Heart right ventricle (tissue), 16 donors: ENCODE measurements at regions not wholly inside any gene's neighbourhood (a gene's known extent, or its start where the extent isn't known, plus 50 kb on each side); places are given as distances from the start of the nearest gene placed in this dataset.

ENCODE experiments used
- ATAC-seq, 8 donors: fragments of 200-7000 bp; cut with Tn5 transposase; one replicate each; pipeline ENCODE4 v1.9.1; 2020; ENCODE audit warnings: mild to moderate bottlenecking in 8 of 8, moderate library complexity in 8 of 8, moderate number of reproducible peaks in 1 of 8
- DNase-seq, 2 donors: peaks; one replicate each; pipeline ENCODE4 v3.0.0-alpha.2; 2020
- H3K27ac ChIP-seq, 10 donors: fragments of 200-600 bp; sonication (generic) in 2 of 10; one replicate each; pipeline versions ENCODE4 v1.5.0 to v1.8.0; 2020 to 2022; ENCODE audit warnings: mild to moderate bottlenecking in 3 of 10
- H3K27me3 ChIP-seq, 7 donors: fragments of 200-600 bp; one replicate each; pipeline ENCODE4 v1.8.0; 2021 to 2022; ENCODE audit warnings: mild to moderate bottlenecking in 2 of 7
- H3K36me3 ChIP-seq, 9 donors: fragments of 200-600 bp; sonication (generic) in 1 of 9; one replicate each; pipeline versions ENCODE4 v1.5.0 to v1.8.0; 2020 to 2022; ENCODE audit warnings: mild to moderate bottlenecking in 2 of 9
- H3K4me1 ChIP-seq, 9 donors: fragments of 200-600 bp; sonication (generic) in 1 of 9; one replicate each; pipeline versions ENCODE4 v1.5.0 to v1.8.0; 2020 to 2022; ENCODE audit warnings: mild to moderate bottlenecking in 4 of 9
- H3K4me3 ChIP-seq, 10 donors: fragments of 200-600 bp; sonication (generic) in 2 of 10; one replicate each; pipeline versions ENCODE4 v1.5.0 to v1.8.0; 2020 to 2022; ENCODE audit warnings: mild to moderate bottlenecking in 7 of 10, moderate library complexity in 2 of 10
- H3K9me3 ChIP-seq, 11 donors: fragments of 200-600 bp in 10 of 11; sonication (generic) in 2 of 11; one replicate each; pipeline versions ENCODE4 v1.5.0 to v1.8.0; 2013 to 2022; ENCODE audit warnings: mild to moderate bottlenecking in 2 of 11, control low read depth in 1 of 11, moderate library complexity in 1 of 11
- WGBS, 2 donors: extraction: QIAGEN DNeasy Blood & Tissue Kit; methylation state at CpG; one replicate each; pipeline ENCODE4 v1.1.7; 2013; ENCODE audit warnings: inconsistent platforms in 1 of 2; 5-methylcytosine and 5-hydroxymethylcytosine counted together
- intact Hi-C, 10 donors: fragments of 100-400 bp; cut with DNase I; formaldehyde crosslinking; loops; one replicate each; pipeline versions ENCODE4 v1.11.1 to v1.14.2; 2022
- TF ChIP-seq, protein P1 (sequence below), 9 donors: fragments of 200-600 bp; sonication (generic) in 2 of 9; IDR thresholded peaks; one replicate each; pipeline versions ENCODE4 v1.5.0 to v1.8.0; 2021 to 2022; ENCODE audit warnings: antibody characterized with exemption in 9 of 9, mild to moderate bottlenecking in 5 of 9, moderate library complexity in 1 of 9
- donor health status: Arrhythmogenic right ventricular cardiomyopathy.
- donor health status: ischemic (EF 13 %, LVEDD 7.1; RV severe dilation, severe dysfunction).
- donor health status: healthy with polysubstance abuse.
- donor health status: DM: no; HTN: yes; CAD: no.
- donor health status: DM: no; HTN: no; CAD: no.
- donor health status: ischemic (EF 25% LVEDD 6.9; RV normal size, moderate dysfunction).
- donor health status: ischemic (EF 25% LVEDD 5.7; RV mildly dilated, moderate dysfunction).
- donor health status: healthy.
- donor health status: DM: yes; HTN: yes; CAD: no.
- donor health status: Ischemic cardiomyopathy.
- donor health status: ischemic (EF 35%, LVEDD 5.7; RV mildly dilated, moderate dysfunction).
- donor health status: nonischemic (EF 11% LVEDD 7.7; RV severe dilation, severe dysfunction).
- donor health status: DM: yes; HTN: yes; CAD: no.
- donor health status: PGD.
- donor health status: ischemic (EF 29% LVEDD 5.4; RV normal size, mild dysfunction).
- donor health status: nonischemic (EF 23%, LVEDD 6.1; RV moderate dilation, normal function).

DNA sequence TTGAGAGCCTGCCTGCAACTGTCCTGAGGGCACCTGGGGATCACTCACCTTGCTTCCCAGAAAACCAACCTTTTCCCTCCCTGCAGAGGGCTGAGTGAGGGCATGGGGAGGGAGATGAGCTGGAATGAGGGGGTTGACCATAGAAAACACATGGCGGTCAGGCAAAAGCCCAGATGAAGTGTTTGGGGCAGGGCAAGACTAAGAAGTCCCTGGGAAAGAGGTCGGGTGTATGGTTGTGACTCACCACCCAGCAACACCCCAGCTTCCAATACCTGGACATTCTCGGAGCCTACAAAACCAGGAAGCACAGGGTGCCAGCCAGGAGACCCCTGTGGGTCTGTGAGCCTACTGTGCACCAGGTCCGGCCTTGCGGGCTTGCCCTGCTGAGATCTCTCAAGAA, 95.3 kb upstream of the ATP2B2 start:
- ATAC-seq (peak in 1 of 8 donors; percentile 31), DNase-seq (no peak)
- 73 to 86% methylated on average over 5 of the region's 5 CpGs for WGBS, 2 donors
- Histone ChIP-seq H3K36me3 (no peaks in the 10 kb centered on the region), H3K4me3 (no peak overlapping the region), H3K27ac (no peak overlapping the region), H3K9me3 (no peaks in the 10 kb centered on the region), H3K27me3 (peaks cover 0 to 62% (median 11%) of the 10 kb centered on the region in 7 donors), H3K4me1 (no peaks in the 10 kb centered on the region)
- TF ChIP-seq, protein P1, sequence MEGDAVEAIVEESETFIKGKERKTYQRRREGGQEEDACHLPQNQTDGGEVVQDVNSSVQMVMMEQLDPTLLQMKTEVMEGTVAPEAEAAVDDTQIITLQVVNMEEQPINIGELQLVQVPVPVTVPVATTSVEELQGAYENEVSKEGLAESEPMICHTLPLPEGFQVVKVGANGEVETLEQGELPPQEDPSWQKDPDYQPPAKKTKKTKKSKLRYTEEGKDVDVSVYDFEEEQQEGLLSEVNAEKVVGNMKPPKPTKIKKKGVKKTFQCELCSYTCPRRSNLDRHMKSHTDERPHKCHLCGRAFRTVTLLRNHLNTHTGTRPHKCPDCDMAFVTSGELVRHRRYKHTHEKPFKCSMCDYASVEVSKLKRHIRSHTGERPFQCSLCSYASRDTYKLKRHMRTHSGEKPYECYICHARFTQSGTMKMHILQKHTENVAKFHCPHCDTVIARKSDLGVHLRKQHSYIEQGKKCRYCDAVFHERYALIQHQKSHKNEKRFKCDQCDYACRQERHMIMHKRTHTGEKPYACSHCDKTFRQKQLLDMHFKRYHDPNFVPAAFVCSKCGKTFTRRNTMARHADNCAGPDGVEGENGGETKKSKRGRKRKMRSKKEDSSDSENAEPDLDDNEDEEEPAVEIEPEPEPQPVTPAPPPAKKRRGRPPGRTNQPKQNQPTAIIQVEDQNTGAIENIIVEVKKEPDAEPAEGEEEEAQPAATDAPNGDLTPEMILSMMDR (IDR thresholded peaks at IDR 0.05), result no peak
- intact Hi-C loops, result loop anchor here in 1 of 10 donors (5.0 kb wide), 1 partner anchor 347 kb away; no protein-coding TSS in a partner anchor

GRCh38 chr3:10601151-10601856, 95.9 kb upstream of the ATP2B2 start:
- DNase-seq, result no peak
- peak in 4 of 8 donors; percentile 43 to 89 (median 67) for ATAC-seq
- Histone ChIP-seq H3K4me1 (no peaks in the 10 kb centered on the region), H3K27ac (no peak overlapping the region), H3K36me3 (no peaks in the 10 kb centered on the region), H3K27me3 (peaks cover 0 to 68% (median 16%) of the 10 kb centered on the region in 7 donors), H3K9me3 (no peaks in the 10 kb centered on the region), H3K4me3 (no peak overlapping the region)
- intact Hi-C loops, result loop anchor here in 1 of 10 donors (5.0 kb wide), 1 partner anchor 346 kb away; no protein-coding TSS in a partner anchor
- 55 to 64% methylated on average over 6 of the region's 6 CpGs for WGBS, 2 donors
- TF ChIP-seq, protein P1 (IDR thresholded peaks at IDR 0.05), result no peak

GRCh38 chr3:10601857-10602230, 96.5 kb upstream of the ATP2B2 start:
- Histone ChIP-seq H3K36me3 (no peaks in the 10 kb centered on the region), H3K4me3 (no peak overlapping the region), H3K27me3 (peaks cover 0 to 68% (median 18%) of the 10 kb centered on the region in 7 donors), H3K4me1 (no peaks in the 10 kb centered on the region), H3K27ac (no peak overlapping the region), H3K9me3 (no peaks in the 10 kb centered on the region)
- ATAC-seq (no peak), DNase-seq (no peak)
- intact Hi-C loops, result loop anchor here in 1 of 10 donors (5.0 kb wide), 1 partner anchor 345 kb away; no protein-coding TSS in a partner anchor
- TF ChIP-seq, protein P1 (IDR thresholded peaks at IDR 0.05), result no peak
- WGBS, 2 donors, result 52 to 53% methylated on average over 5 of the region's 5 CpGs

- intact Hi-C loops, result loop anchor here in 1 of 10 donors (5.0 kb wide), 1 partner anchor 345 kb away; no protein-coding TSS in a partner anchor
- no peak for ATAC-seq
- 75 to 81% methylated on average over 7 of the region's 7 CpGs for WGBS, 2 donors
Observed at GRCh38 chr3:10602271-10602670, 96.9 kb upstream of the ATP2B2 start.

More at GRCh38 chr3:10602271-10602670, 96.9 kb upstream of the ATP2B2 start:
- no peaks in the 10 kb centered on the region for H3K4me1 ChIP-seq
- TF ChIP-seq, protein P1 (IDR thresholded peaks at IDR 0.05), result no peak
- no peak overlapping the region for H3K4me3 ChIP-seq
- DNase-seq, result no peak
- no peaks in the 10 kb centered on the region for H3K36me3 ChIP-seq
- peaks cover 0 to 70% (median 22%) of the 10 kb centered on the region in 7 donors for H3K27me3 ChIP-seq
- no peaks in the 10 kb centered on the region for H3K9me3 ChIP-seq
- no peak overlapping the region for H3K27ac ChIP-seq
